PFSK-1 (cell line): ENCODE measurements at regions not wholly inside any gene's neighbourhood (a gene's known extent, or its start where the extent isn't known, plus 50 kb on each side); places are given as distances from the start of the nearest gene placed in this dataset.

Experiments
- TAF1 ChIP-seq: IDR thresholded peaks from 2 replicates; pipeline ENCODE4 v1.6.1; 2012; ENCODE audit warnings: low read length, control low read depth, borderline replicate concordance; ENCODE audit not compliant: insufficient read depth
- TF ChIP-seq, protein P1 (sequence below), 2 experiments: IDR thresholded peaks; 2 replicates each; pipeline versions ENCODE4 v1.6.1 to v1.8.0; 2011 to 2012; ENCODE audit warnings: low read depth in 2 of 2, low read length in 2 of 2, control low read depth in 1 of 2, inconsistent platforms in 1 of 2, mild to moderate bottlenecking in 1 of 2, moderate library complexity in 1 of 2; ENCODE audit not compliant: insufficient read depth in 1 of 2

DNA sequence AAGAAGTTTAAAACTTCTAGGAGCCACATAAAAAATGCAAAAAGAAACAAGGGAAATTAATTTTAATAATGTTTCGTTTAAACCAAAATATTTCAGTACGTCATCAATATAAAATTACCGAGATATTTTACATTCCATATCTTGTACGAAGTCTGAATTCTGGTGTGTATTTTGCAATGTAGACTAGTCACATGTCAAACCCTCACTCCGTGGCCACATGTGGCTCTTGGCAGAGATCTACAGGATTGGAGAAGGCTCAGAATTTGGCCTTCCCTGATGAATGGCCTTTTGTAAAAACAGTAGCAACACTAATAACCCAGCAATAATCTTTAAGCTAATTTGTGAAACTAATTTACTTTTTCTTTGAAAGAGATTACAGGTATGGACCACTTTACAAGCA lies 217.1 kb downstream of the PRL start:
- no peak for TF ChIP-seq TAF1
- TF ChIP-seq, protein P1, sequence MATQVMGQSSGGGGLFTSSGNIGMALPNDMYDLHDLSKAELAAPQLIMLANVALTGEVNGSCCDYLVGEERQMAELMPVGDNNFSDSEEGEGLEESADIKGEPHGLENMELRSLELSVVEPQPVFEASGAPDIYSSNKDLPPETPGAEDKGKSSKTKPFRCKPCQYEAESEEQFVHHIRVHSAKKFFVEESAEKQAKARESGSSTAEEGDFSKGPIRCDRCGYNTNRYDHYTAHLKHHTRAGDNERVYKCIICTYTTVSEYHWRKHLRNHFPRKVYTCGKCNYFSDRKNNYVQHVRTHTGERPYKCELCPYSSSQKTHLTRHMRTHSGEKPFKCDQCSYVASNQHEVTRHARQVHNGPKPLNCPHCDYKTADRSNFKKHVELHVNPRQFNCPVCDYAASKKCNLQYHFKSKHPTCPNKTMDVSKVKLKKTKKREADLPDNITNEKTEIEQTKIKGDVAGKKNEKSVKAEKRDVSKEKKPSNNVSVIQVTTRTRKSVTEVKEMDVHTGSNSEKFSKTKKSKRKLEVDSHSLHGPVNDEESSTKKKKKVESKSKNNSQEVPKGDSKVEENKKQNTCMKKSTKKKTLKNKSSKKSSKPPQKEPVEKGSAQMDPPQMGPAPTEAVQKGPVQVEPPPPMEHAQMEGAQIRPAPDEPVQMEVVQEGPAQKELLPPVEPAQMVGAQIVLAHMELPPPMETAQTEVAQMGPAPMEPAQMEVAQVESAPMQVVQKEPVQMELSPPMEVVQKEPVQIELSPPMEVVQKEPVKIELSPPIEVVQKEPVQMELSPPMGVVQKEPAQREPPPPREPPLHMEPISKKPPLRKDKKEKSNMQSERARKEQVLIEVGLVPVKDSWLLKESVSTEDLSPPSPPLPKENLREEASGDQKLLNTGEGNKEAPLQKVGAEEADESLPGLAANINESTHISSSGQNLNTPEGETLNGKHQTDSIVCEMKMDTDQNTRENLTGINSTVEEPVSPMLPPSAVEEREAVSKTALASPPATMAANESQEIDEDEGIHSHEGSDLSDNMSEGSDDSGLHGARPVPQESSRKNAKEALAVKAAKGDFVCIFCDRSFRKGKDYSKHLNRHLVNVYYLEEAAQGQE (IDR thresholded peaks at IDR 0.05; ENCODE audit: insufficient read depth in 1 of 2, low read depth in 2 of 2, low read length in 2 of 2): no peak
